ENCODE measurements at regions not wholly inside any gene's neighbourhood (a gene's known extent, or its start where the extent isn't known, plus 50 kb on each side); places are given as distances from the start of the nearest gene placed in this dataset.

DNA sequence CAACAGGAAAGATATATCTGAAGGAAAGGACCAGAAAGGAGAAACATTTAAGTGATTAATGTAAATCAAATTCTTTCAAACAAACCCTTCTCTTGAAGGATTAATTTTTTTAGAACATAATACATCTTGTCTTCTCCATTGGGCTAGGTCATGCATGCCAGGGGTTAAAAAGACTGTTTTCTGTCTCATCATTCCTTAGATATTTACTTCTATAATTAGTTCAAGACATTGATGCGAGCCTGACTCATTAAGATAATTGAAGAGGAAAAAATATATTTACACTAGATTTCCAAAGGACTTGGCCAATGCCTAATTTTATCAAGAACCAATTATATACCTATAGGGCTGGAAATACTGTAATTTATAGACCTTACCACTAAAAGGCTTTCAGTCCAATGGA is 166.6 kb upstream of the SETBP1 start:
- TF ChIP-seq, protein P1, sequence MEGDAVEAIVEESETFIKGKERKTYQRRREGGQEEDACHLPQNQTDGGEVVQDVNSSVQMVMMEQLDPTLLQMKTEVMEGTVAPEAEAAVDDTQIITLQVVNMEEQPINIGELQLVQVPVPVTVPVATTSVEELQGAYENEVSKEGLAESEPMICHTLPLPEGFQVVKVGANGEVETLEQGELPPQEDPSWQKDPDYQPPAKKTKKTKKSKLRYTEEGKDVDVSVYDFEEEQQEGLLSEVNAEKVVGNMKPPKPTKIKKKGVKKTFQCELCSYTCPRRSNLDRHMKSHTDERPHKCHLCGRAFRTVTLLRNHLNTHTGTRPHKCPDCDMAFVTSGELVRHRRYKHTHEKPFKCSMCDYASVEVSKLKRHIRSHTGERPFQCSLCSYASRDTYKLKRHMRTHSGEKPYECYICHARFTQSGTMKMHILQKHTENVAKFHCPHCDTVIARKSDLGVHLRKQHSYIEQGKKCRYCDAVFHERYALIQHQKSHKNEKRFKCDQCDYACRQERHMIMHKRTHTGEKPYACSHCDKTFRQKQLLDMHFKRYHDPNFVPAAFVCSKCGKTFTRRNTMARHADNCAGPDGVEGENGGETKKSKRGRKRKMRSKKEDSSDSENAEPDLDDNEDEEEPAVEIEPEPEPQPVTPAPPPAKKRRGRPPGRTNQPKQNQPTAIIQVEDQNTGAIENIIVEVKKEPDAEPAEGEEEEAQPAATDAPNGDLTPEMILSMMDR (conservative IDR thresholded peaks at IDR 0.05) = no peak
- no peaks in the 10 kb centered on the region for H3K9me3 Mint-ChIP-seq

DNA sequence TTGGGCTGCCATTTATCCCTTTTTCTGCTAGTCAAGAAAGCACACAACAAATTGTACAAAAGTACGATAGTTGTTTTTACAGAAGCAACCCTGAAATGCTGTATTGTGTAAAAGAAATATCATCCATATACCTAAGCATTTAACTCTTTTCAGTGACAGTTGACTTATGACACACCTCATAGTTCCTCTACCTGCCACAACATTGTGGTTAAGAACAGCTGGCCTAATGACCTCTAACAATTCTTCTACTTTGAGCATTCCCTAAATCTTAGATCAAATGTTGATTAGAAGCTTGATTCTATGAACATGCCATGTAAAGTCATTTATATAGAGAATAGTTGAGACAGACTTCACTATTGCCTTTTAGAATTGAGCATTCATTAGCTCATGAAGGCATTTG is 165.9 kb upstream of the SETBP1 start:
- no peaks in the 10 kb centered on the region for H3K36me3 Mint-ChIP-seq
- no peaks in the 10 kb centered on the region for H3K4me1 Mint-ChIP-seq (ENCODE audit: unreplicated experiment)
- H3K27ac Mint-ChIP-seq = no peak overlapping the region
- DNase-seq (ENCODE audit: extremely low spot score, unreplicated experiment) = no peak
- H3K4me3 Mint-ChIP-seq = no peak overlapping the region
- H3K9me3 Mint-ChIP-seq = no peaks in the 10 kb centered on the region
- TF ChIP-seq, protein P1 (conservative IDR thresholded peaks at IDR 0.05) = no peak
- H3K27me3 Mint-ChIP-seq = peaks cover 8% of the 10 kb centered on the region

More for the DNA sequence above, 166.6 kb upstream of the SETBP1 start:
- DNase-seq (ENCODE audit: extremely low spot score, unreplicated experiment) = no peak
- Mint-ChIP-seq H3K27ac (no peak overlapping the region), H3K27me3 (peaks cover 9% of the 10 kb centered on the region), H3K36me3 (no peaks in the 10 kb centered on the region), H3K4me1 (ENCODE audit: unreplicated experiment) (no peaks in the 10 kb centered on the region), H3K4me3 (no peak overlapping the region)

DNA sequence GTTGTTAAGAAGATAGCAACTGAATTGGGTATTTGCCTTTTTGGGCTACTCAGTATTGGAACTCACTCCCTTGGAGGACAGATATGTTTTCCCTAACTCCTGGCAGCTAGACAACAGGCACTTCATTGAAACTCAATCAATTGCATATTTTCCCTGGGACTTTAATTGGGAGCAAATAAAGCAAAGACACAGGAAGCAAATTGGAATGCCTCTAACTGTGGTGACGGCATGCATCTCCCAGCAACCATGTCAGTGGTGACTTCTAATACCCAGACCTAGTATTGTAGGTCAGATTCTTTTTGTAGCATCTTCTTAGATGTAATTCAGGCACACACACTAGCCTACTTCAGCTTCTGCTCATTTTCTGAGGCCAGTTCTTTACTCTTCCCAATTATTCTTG is 164.2 kb upstream of the SETBP1 start:
- H3K27me3 Mint-ChIP-seq = peaks cover 2% of the 10 kb centered on the region
- H3K4me1 Mint-ChIP-seq (ENCODE audit: unreplicated experiment) = no peaks in the 10 kb centered on the region
- H3K27ac Mint-ChIP-seq = no peak overlapping the region
- TF ChIP-seq, protein P1 (conservative IDR thresholded peaks at IDR 0.05) = no peak
- H3K4me3 Mint-ChIP-seq = no peak overlapping the region
- no peaks in the 10 kb centered on the region for H3K36me3 Mint-ChIP-seq
- H3K9me3 Mint-ChIP-seq = no peaks in the 10 kb centered on the region
- no peak for DNase-seq (ENCODE audit: extremely low spot score, unreplicated experiment)

DNA sequence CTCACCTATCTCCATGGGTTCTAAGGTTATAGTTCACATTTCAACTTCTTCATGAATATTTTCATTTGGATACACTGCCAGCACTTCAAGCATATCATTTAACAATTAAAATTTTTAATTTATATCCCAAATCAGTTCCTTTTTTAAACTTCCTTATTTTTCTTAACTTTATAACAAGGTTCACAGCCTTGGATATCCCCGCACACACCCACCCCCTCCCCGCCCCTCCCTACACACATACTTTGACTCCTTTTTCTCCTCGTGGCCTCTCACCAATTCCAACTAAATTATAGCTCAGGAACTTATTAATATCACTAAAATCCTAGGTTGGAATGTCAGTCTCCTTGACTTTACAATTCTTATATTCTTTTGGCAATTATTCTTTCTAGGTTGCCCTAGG is 163.6 kb upstream of the SETBP1 start:
- no peaks in the 10 kb centered on the region for H3K9me3 Mint-ChIP-seq
- H3K4me1 Mint-ChIP-seq (ENCODE audit: unreplicated experiment) = no peaks in the 10 kb centered on the region

DNA sequence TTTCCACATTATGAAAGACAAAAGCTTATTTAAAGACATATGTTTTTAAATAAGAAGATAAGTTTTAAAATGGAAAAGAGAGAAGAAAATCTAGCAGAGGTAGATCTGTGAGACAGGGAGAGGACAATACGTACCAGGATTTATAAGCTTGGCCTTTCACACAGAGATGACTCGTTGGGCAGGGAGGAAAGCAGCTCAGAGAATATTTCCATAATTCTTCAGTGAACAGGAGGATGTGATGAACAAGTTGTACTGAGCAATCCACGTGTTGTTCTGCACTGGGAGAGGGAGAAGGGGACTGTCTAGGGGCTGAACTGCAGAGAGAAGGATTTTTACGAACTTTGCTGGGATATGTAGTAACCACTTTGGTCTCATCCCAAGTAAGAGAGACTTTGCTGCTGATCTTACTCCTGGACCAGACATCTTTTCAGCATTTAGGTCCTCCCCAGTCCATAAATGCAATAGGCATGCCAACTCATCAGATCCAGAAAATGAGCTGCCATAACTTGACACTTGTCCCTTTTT is 162.5 kb upstream of the SETBP1 start:
- H3K9me3 Mint-ChIP-seq = no peaks in the 10 kb centered on the region
- TF ChIP-seq, protein P1 (conservative IDR thresholded peaks at IDR 0.05) = no peak
- H3K4me1 Mint-ChIP-seq (ENCODE audit: unreplicated experiment) = no peaks in the 10 kb centered on the region
- no peak overlapping the region for H3K27ac Mint-ChIP-seq
- H3K36me3 Mint-ChIP-seq = no peaks in the 10 kb centered on the region
- peaks cover 2% of the 10 kb centered on the region for H3K27me3 Mint-ChIP-seq
- H3K4me3 Mint-ChIP-seq = no peak overlapping the region
- no peak for DNase-seq (ENCODE audit: extremely low spot score, unreplicated experiment)

More for the DNA sequence above, 163.6 kb upstream of the SETBP1 start:
- Mint-ChIP-seq H3K27me3 (peaks cover 2% of the 10 kb centered on the region), H3K27ac (no peak overlapping the region), H3K4me3 (no peak overlapping the region), H3K36me3 (no peaks in the 10 kb centered on the region)
- DNase-seq (ENCODE audit: extremely low spot score, unreplicated experiment) = no peak
- TF ChIP-seq, protein P1 (conservative IDR thresholded peaks at IDR 0.05) = no peak

DNA sequence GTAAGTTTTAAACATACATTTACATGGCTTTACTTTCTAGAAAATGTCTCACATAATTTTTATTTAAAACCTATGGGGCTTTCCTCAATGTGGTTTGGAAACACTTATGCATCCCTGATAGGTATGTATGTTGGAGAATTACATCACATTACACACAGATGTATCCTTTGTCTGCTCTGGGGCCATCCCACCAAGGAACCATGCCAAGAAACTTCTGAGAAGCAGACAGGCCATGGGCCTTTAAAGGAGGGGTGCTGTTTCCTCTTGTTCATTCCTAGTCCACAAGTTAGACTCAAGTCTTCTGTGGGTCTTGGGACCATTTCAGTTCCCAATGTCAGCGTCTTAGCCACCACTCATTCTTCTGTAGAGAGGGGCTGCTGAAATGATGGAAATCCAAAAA is 162.0 kb upstream of the SETBP1 start:
- H3K9me3 Mint-ChIP-seq = no peaks in the 10 kb centered on the region
- DNase-seq (ENCODE audit: extremely low spot score, unreplicated experiment) = no peak
- H3K27me3 Mint-ChIP-seq = peaks cover 2% of the 10 kb centered on the region
- no peaks in the 10 kb centered on the region for H3K36me3 Mint-ChIP-seq
- H3K4me1 Mint-ChIP-seq (ENCODE audit: unreplicated experiment) = no peaks in the 10 kb centered on the region
- H3K4me3 Mint-ChIP-seq = no peak overlapping the region
- no peak overlapping the region for H3K27ac Mint-ChIP-seq
- TF ChIP-seq, protein P1 (conservative IDR thresholded peaks at IDR 0.05) = no peak
